ENCODE measurements at regions not wholly inside any gene's neighbourhood (a gene's known extent, or its start where the extent isn't known, plus 50 kb on each side); places are given as distances from the start of the nearest gene placed in this dataset.

- no peak for TF ChIP-seq CTCF (conservative IDR thresholded peaks at IDR 0.05 in 1 of 2, IDR thresholded peaks at IDR 0.05 in 1 of 2; ENCODE audit: low read depth in 1 of 2, low read length in 2 of 2)
- TF ChIP-seq EZH2 (IDR thresholded peaks at IDR 0.05; ENCODE audit: low read length, missing control alignments), result no peak
These were observed 172.8 kb upstream of the CXCL12 start for GRCh38 chr10:44557596-44558191.
